HEK293 (cell line): ENCODE measurements at regions not wholly inside any gene's neighbourhood (a gene's known extent, or its start where the extent isn't known, plus 50 kb on each side); places are given as distances from the start of the nearest gene placed in this dataset.

Experiments
- FEZF1 ChIP-seq: fragments of 450-650 bp; formaldehyde crosslinking; IDR thresholded peaks from 2 replicates; pipeline ENCODE4 v1.5.1; 2016; ENCODE audit warnings: missing biosample characterization, missing genetic modification characterization
- KLF16 ChIP-seq: fragments of 450-650 bp; formaldehyde crosslinking; IDR thresholded peaks from 2 replicates; pipeline ENCODE4 v1.5.1; 2017; ENCODE audit warnings: missing biosample characterization, missing genetic modification characterization
- MEIS1 ChIP-seq: sonication (generic); formaldehyde crosslinking; IDR thresholded peaks from 2 replicates; pipeline ENCODE4 v1.8.1; 2022; ENCODE audit warnings: missing genetic modification reagents, mild to moderate bottlenecking, borderline replicate concordance
- YY1 ChIP-seq: fragments of 450-650 bp; formaldehyde crosslinking; IDR thresholded peaks from 2 replicates; pipeline ENCODE4 v1.5.1; 2018; ENCODE audit warnings: missing biosample characterization, missing genetic modification characterization
- ZBTB7A ChIP-seq: fragments of 450-650 bp; formaldehyde crosslinking; IDR thresholded peaks from 2 replicates; pipeline ENCODE4 v1.5.1; 2016; ENCODE audit warnings: low read depth, missing biosample characterization, missing genetic modification characterization
- ZNF530 ChIP-seq: fragments of 450-650 bp; formaldehyde crosslinking; IDR thresholded peaks from 2 replicates; pipeline ENCODE4 v1.5.1; 2016; ENCODE audit warnings: low read depth, missing biosample characterization, missing genetic modification characterization
- ZNF768 ChIP-seq: fragments of 450-650 bp; formaldehyde crosslinking; IDR thresholded peaks from 2 replicates; pipeline ENCODE4 v1.5.1; 2018; ENCODE audit warnings: missing biosample characterization, mild to moderate bottlenecking, missing genetic modification characterization
- ZSCAN30 ChIP-seq: fragments of 450-650 bp; IDR thresholded peaks from 2 replicates; pipeline ENCODE4 v1.5.1; 2018; ENCODE audit warnings: missing biosample characterization, mild to moderate bottlenecking, missing genetic modification characterization, moderate library complexity
- TF ChIP-seq, protein P1 (sequence below): fragments of 450-650 bp; formaldehyde crosslinking; IDR thresholded peaks from 2 replicates; pipeline ENCODE4 v1.5.1; 2016; ENCODE audit warnings: missing biosample characterization, missing genetic modification characterization

DNA sequence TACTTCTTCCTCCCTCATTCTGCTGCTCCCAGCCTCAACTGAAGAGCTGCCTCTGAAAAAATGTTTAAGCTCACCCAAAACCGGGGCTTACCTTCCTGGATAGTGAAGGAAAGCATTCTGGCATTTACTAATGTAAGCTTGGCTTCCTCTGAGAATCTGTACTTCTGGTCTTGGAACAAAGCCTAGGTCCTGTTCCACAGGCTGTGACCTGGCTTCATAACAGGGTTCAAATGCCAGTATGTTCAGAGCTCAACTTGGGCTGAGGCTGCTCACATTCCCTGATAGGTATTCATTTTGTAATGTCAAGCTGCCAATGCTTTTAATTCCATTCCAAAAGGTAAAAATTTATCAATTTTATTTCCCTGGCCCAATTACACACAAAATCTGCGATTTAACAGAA, 411.7 kb upstream of the KCNN2 start:
- TF ChIP-seq ZBTB7A (tag by site-specific recombination) (no peak), YY1 (no peak), MEIS1 (CRISPR knock-in tag) (no peak), FEZF1 (tag by site-specific recombination) (no peak), ZNF768 (no peak), ZNF530 (no peak), KLF16 (tag by site-specific recombination) (no peak), ZSCAN30 (tag by site-specific recombination) (no peak)
- TF ChIP-seq, protein P1, sequence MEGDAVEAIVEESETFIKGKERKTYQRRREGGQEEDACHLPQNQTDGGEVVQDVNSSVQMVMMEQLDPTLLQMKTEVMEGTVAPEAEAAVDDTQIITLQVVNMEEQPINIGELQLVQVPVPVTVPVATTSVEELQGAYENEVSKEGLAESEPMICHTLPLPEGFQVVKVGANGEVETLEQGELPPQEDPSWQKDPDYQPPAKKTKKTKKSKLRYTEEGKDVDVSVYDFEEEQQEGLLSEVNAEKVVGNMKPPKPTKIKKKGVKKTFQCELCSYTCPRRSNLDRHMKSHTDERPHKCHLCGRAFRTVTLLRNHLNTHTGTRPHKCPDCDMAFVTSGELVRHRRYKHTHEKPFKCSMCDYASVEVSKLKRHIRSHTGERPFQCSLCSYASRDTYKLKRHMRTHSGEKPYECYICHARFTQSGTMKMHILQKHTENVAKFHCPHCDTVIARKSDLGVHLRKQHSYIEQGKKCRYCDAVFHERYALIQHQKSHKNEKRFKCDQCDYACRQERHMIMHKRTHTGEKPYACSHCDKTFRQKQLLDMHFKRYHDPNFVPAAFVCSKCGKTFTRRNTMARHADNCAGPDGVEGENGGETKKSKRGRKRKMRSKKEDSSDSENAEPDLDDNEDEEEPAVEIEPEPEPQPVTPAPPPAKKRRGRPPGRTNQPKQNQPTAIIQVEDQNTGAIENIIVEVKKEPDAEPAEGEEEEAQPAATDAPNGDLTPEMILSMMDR (tag by site-specific recombination), result no peak
